ENCODE measurements at regions not wholly inside any gene's neighbourhood (a gene's known extent, or its start where the extent isn't known, plus 50 kb on each side); places are given as distances from the start of the nearest gene placed in this dataset.

- H3K4me3 ChIP-seq (ENCODE audit: low read depth, low read length) = no peak overlapping the region
- DNase-seq (ENCODE audit: low read depth) = peak; percentile 56
- TF ChIP-seq CTCF (conservative IDR thresholded peaks at IDR 0.05; ENCODE audit: low read depth, low read length) = no peak
These were observed 91.0 kb downstream of the UNC5CL start for GRCh38 chr6:40947876-40948526.

- no peak for DNase-seq (ENCODE audit: low read depth)
- H3K4me3 ChIP-seq (ENCODE audit: low read depth, low read length) = no peak overlapping the region
- TF ChIP-seq CTCF (conservative IDR thresholded peaks at IDR 0.05; ENCODE audit: low read depth, low read length) = no peak
These were observed 92.2 kb downstream of the UNC5CL start for GRCh38 chr6:40946738-40947301.

DNA sequence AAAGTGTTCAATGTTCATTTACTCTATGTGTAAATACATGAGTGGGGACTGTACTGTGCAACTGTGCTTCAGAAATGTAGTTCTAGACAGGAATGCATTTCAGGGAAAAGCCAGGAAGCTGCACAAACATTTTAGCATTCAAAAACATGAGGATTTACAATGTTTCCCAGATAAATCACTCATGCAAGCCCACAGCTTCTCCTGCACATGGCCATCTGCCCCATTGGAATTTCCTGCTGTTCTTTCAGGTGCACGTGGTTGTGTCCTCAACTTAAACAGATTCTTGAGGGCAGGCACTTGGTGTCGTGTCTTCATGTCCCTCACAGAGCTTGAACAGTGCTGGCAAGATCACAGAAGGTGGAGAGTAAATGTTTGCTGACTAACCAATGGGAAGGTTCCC, 101.5 kb downstream of the UNC5CL start:
- TF ChIP-seq CTCF (conservative IDR thresholded peaks at IDR 0.05; ENCODE audit: low read depth, low read length) = no peak
- H3K4me3 ChIP-seq (ENCODE audit: low read depth, low read length) = no peak overlapping the region
- DNase-seq (ENCODE audit: low read depth) = no peak

GRCh38 chr6:40936818-40937251, 102.2 kb downstream of the UNC5CL start:
- DNase-seq (ENCODE audit: low read depth) = peak; percentile 86
- no peak for TF ChIP-seq CTCF (conservative IDR thresholded peaks at IDR 0.05; ENCODE audit: low read depth, low read length)
- no peak overlapping the region for H3K4me3 ChIP-seq (ENCODE audit: low read depth, low read length)

DNA sequence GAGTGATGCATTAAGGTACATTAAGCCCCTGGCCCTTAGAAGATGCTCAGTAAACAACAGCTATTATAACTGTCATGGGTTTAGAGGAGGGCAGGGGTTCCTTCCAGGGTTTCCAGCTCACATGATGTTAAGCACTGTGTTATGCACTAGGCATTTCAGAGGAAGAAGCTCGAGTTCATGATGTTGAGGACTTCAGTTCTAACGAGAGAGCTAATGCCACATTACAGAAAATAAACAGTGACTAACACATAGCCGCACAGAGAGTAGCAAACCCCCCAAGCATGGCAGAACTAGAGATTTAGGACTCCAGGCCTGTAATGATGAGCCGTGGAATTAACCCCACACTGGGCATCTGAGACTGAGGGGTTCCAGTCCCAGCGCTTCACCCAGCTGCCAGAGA, 105.2 kb downstream of the UNC5CL start:
- no peak for TF ChIP-seq CTCF (conservative IDR thresholded peaks at IDR 0.05; ENCODE audit: low read depth, low read length)
- H3K4me3 ChIP-seq (ENCODE audit: low read depth, low read length) = no peak overlapping the region
- DNase-seq (ENCODE audit: low read depth) = no peak

DNA sequence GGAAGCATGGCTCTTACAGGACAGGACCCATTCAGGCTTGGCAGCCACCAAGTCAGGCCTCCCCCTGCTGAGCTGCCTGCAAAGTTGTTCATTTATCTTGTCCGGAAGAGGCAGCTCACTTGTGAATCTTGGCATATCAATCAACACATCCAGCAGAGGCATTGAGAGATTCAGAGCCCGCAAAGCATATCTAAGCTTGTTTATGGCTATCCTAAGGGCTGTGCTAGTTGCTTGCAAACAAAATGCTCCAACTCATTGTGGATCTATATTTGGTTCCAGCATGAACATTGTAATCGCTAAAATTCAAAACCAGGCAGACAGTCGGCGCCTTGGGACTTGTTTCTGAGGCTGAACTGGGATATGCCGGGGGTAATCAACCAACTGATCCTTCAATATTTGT, 106.1 kb downstream of the UNC5CL start:
- H3K4me3 ChIP-seq (ENCODE audit: low read depth, low read length) = no peak overlapping the region
- TF ChIP-seq CTCF (conservative IDR thresholded peaks at IDR 0.05; ENCODE audit: low read depth, low read length) = no peak
- DNase-seq (ENCODE audit: low read depth) = no peak

GRCh38 chr6:40932366-40932765, 106.7 kb downstream of the UNC5CL start:
- no peak for DNase-seq (ENCODE audit: low read depth)

More at GRCh38 chr6:40932366-40932765, 106.7 kb downstream of the UNC5CL start:
- no peak overlapping the region for H3K4me3 ChIP-seq (ENCODE audit: low read depth, low read length)
- TF ChIP-seq CTCF (conservative IDR thresholded peaks at IDR 0.05; ENCODE audit: low read depth, low read length) = no peak
